GM19238 (cell line): ENCODE measurements at regions not wholly inside any gene's neighbourhood (a gene's known extent, or its start where the extent isn't known, plus 50 kb on each side); places are given as distances from the start of the nearest gene placed in this dataset.
"Not testable (repeated sequence)": the region's sequence is repeated elsewhere in the genome, so short reads cannot be mapped to it uniquely, and the experiment has no call there.

Experiments
- DNase-seq: peaks from one replicate; pipeline ENCODE4 v3.0.0; 2011; ENCODE audit warnings: low spot score; ENCODE audit not compliant: insufficient read length

GRCh38 chr1:55474168-55474786 is 259.1 kb upstream of the USP24 start:
- no peak for DNase-seq

- DNase-seq: no peak
Observed at GRCh38 chr1:55473661-55474060, 258.5 kb upstream of the USP24 start.

GRCh38 chr1:55472784-55473183 is 257.6 kb upstream of the USP24 start:
- no peak for DNase-seq

GRCh38 chr1:55472115-55472514 is 257.0 kb upstream of the USP24 start:
- no peak for DNase-seq

GRCh38 chr1:55468142-55468795 is 253.1 kb upstream of the USP24 start:
- DNase-seq: no peak

GRCh38 chr1:55466921-55467320 is 251.8 kb upstream of the USP24 start:
- no peak for DNase-seq

- no peak for DNase-seq
Observed at GRCh38 chr1:55466373-55466772, 251.2 kb upstream of the USP24 start.

- no peak for DNase-seq
Observed at GRCh38 chr1:55464550-55464949, 249.4 kb upstream of the USP24 start.

GRCh38 chr1:55463814-55464475 is 248.8 kb upstream of the USP24 start:
- no peak for DNase-seq

- DNase-seq: no peak
Observed at GRCh38 chr1:55457874-55458273, 242.7 kb upstream of the USP24 start.

- DNase-seq: no peak
Observed at GRCh38 chr1:55456971-55457370, 241.8 kb upstream of the USP24 start.

- no peak for DNase-seq
Observed at GRCh38 chr1:55448261-55448660, 233.1 kb upstream of the USP24 start.

- DNase-seq: no peak
Observed at GRCh38 chr1:55447488-55447887, 232.3 kb upstream of the USP24 start.

- no peak for DNase-seq
Observed at GRCh38 chr1:55446351-55446750, 231.2 kb upstream of the USP24 start.

- no peak for DNase-seq
Observed at GRCh38 chr1:55445416-55445815, 230.3 kb upstream of the USP24 start.

GRCh38 chr1:55444667-55445066 is 229.5 kb upstream of the USP24 start:
- no peak for DNase-seq

GRCh38 chr1:55443175-55443915 is 228.2 kb upstream of the USP24 start:
- DNase-seq: no peak

- no peak for DNase-seq
Observed at GRCh38 chr1:55441489-55441888, 226.3 kb upstream of the USP24 start.

- no peak for DNase-seq
Observed at GRCh38 chr1:55437692-55438091, 222.5 kb upstream of the USP24 start.

GRCh38 chr1:55430720-55431119 is 215.6 kb upstream of the USP24 start:
- not testable (repeated sequence) for DNase-seq

- not testable (repeated sequence) for DNase-seq
Observed at GRCh38 chr1:55430206-55430605, 215.0 kb upstream of the USP24 start.
